Epithelial cell of proximal tubule (primary cell): ENCODE measurements at regions not wholly inside any gene's neighbourhood (a gene's known extent, or its start where the extent isn't known, plus 50 kb on each side); places are given as distances from the start of the nearest gene placed in this dataset.

Source experiments
- DNase-seq: peaks from one replicate; pipeline ENCODE4 v3.0.0-alpha.2; 2011; ENCODE audit warnings: low read depth
- H3K4me3 ChIP-seq: 2 replicates; pipeline ENCODE4 v1.5.1; 2011; ENCODE audit warnings: low read depth, mild to moderate bottlenecking, low read length
- CTCF ChIP-seq: conservative IDR thresholded peaks from 2 replicates; pipeline ENCODE4 v1.5.1; 2012; ENCODE audit warnings: low read depth, mild to moderate bottlenecking, low read length

GRCh38 chr19:31717269-31717923 lies 368.2 kb upstream of the TSHZ3 start:
- no peak overlapping the region for H3K4me3 ChIP-seq
- DNase-seq: no peak
- TF ChIP-seq CTCF: no peak

GRCh38 chr19:31718032-31718431 lies 368.8 kb upstream of the TSHZ3 start:
- DNase-seq: no peak

GRCh38 chr19:31718898-31719297 lies 369.7 kb upstream of the TSHZ3 start:
- TF ChIP-seq CTCF: no peak
- no peak overlapping the region for H3K4me3 ChIP-seq
- DNase-seq: no peak

More at GRCh38 chr19:31718032-31718431, 368.8 kb upstream of the TSHZ3 start:
- no peak overlapping the region for H3K4me3 ChIP-seq
- no peak for TF ChIP-seq CTCF

GRCh38 chr19:31723101-31723500 lies 373.9 kb upstream of the TSHZ3 start:
- TF ChIP-seq CTCF: no peak
- DNase-seq: no peak
- no peak overlapping the region for H3K4me3 ChIP-seq

GRCh38 chr19:31725051-31725450 lies 375.8 kb upstream of the TSHZ3 start:
- DNase-seq: no peak
- no peak for TF ChIP-seq CTCF
- H3K4me3 ChIP-seq: no peak overlapping the region

- H3K4me3 ChIP-seq: no peak overlapping the region
- DNase-seq: no peak
- TF ChIP-seq CTCF: no peak
Measured at GRCh38 chr19:31727536-31727935, 378.3 kb upstream of the TSHZ3 start.

- DNase-seq: no peak
- H3K4me3 ChIP-seq: no peak overlapping the region
Measured at GRCh38 chr19:31730270-31730669, 381.0 kb upstream of the TSHZ3 start.

More at GRCh38 chr19:31730270-31730669, 381.0 kb upstream of the TSHZ3 start:
- TF ChIP-seq CTCF: no peak
